Natural killer cell (primary cell): ENCODE measurements at regions not wholly inside any gene's neighbourhood (a gene's known extent, or its start where the extent isn't known, plus 50 kb on each side); places are given as distances from the start of the nearest gene placed in this dataset.

Source experiments
- ATAC-seq, 3 donors: fragments of 150-1000 bp in 2 of 3; fragments of 200-7000 bp in 1 of 3; cut with Tn5 transposase; 1 replicate in 1 of 3; 2 replicates in 2 of 3; pipeline ENCODE4 v1.10.0; 2021; ENCODE audit warnings: mild to moderate bottlenecking in 2 of 3, moderate library complexity in 2 of 3
- DNase-seq, 2 donors: peaks; one replicate each; pipeline versions ENCODE4 v3.0.0 to v3.0.0-alpha.2; 2013 to 2021; ENCODE audit warnings: mixed read lengths in 1 of 2
- H3K27ac ChIP-seq: one replicate; pipeline ENCODE4 v1.5.1; 2013; ENCODE audit warnings: mild to moderate bottlenecking, low read length
- H3K27me3 ChIP-seq: one replicate; pipeline ENCODE4 v1.6.1; 2013; ENCODE audit warnings: low read length; ENCODE audit not compliant: control insufficient read depth, insufficient read depth
- H3K36me3 ChIP-seq: one replicate; pipeline ENCODE4 v1.6.1; 2013; ENCODE audit warnings: low read length; ENCODE audit not compliant: control insufficient read depth, insufficient read depth
- H3K4me1 ChIP-seq: one replicate; pipeline ENCODE4 v1.6.1; 2013; ENCODE audit warnings: low read length; ENCODE audit not compliant: control insufficient read depth, insufficient read depth
- H3K4me3 ChIP-seq: one replicate; pipeline ENCODE4 v1.5.1; 2013; ENCODE audit warnings: low read length
- H3K9me3 ChIP-seq: one replicate; pipeline ENCODE4 v1.6.1; 2013; ENCODE audit warnings: low read length; ENCODE audit not compliant: control insufficient read depth, insufficient read depth
- H3K27ac Mint-ChIP-seq, 2 donors: one replicate each; pipeline ENCODE4 v1.8.0; 2022; ENCODE audit warnings: mild to moderate bottlenecking in 2 of 2, mixed read lengths in 2 of 2, moderate library complexity in 1 of 2
- H3K27me3 Mint-ChIP-seq, 2 donors: one replicate each; pipeline ENCODE4 v1.8.0; 2022; ENCODE audit warnings: low read depth in 2 of 2, mixed read lengths in 2 of 2
- H3K36me3 Mint-ChIP-seq: one replicate; pipeline ENCODE4 v1.8.0; 2022; ENCODE audit warnings: mixed read lengths
- H3K4me1 Mint-ChIP-seq, 2 donors: one replicate each; pipeline ENCODE4 v1.8.0; 2022; ENCODE audit warnings: mixed read lengths in 2 of 2
- H3K4me3 Mint-ChIP-seq: one replicate; pipeline ENCODE4 v1.8.0; 2022; ENCODE audit warnings: mild to moderate bottlenecking, moderate library complexity, mixed read lengths
- H3K9me3 Mint-ChIP-seq, 2 donors: one replicate each; pipeline ENCODE4 v1.8.0; 2022; ENCODE audit warnings: mixed read lengths in 2 of 2
- WGBS: methylation state at CpG from one replicate; pipeline ENCODE4 v1.1.7; 2013; ENCODE audit warnings: missing lambda C conversion rate; ENCODE audit not compliant: insufficient coverage; 5-methylcytosine and 5-hydroxymethylcytosine counted together
- intact Hi-C: fragments of 100-400 bp; cut with micrococcal nuclease; formaldehyde crosslinking; loops from one replicate; pipeline ENCODE4 v1.14.2; 2022
- TF ChIP-seq, protein P1 (sequence below): fragments of 200-600 bp; IDR thresholded peaks from one replicate; pipeline ENCODE4 v1.8.0; 2022; ENCODE audit warnings: antibody characterized with exemption

DNA sequence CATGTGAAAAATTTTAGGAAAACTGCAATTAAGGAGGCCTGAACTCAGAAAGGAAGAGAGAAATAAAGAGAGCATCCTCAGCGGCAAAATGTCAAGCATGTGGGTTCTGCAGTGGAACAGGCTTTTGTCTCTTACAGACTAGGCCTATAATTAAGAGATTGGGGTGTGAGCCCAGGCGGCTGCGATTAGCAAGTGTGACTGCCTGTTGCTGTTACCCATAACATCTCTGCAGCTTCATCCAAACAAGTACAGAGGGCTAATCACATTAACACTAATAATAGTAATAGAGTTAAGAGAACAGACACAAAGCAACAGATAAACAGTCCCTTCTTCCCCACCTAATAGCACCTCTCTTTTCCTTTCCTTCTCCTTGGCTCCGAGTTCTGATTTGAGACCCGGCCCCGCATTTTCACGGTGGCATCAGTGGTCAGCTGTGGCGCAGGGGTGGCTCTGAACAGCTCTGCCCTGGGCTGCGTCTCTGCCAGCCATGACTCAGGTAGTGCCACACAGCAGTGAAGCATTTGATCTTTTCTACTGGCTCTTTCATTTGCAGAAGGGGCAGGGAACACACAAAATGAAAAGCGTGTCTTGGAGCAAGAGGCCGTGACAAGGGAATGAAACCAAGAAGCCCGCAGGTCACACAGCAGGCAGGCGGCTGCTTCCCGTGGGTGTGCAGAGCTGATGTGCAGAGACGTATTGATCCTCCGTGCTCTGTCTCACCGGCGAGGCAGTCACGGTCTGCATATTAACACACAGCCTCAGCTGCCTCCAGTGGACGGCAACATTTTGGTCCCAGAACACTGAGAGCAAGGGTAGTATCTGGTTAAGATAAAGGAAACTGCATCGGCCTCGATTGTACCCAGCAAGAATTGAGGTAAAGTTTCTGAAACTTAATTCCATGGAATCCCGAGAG lies 103.1 kb downstream of the KLF6 start:
- peaks cover 0 to 3% of the 10 kb centered on the region in 2 donors for H3K27me3 Mint-ChIP-seq
- H3K4me3 ChIP-seq, result no peak overlapping the region
- no peak for ATAC-seq
- no peak overlapping the region for H3K27ac ChIP-seq
- no peaks in the 10 kb centered on the region for H3K4me1 ChIP-seq
- H3K36me3 Mint-ChIP-seq, result no peaks in the 10 kb centered on the region
- DNase-seq, result no peak
- no peaks in the 10 kb centered on the region for H3K9me3 ChIP-seq
- TF ChIP-seq, protein P1, sequence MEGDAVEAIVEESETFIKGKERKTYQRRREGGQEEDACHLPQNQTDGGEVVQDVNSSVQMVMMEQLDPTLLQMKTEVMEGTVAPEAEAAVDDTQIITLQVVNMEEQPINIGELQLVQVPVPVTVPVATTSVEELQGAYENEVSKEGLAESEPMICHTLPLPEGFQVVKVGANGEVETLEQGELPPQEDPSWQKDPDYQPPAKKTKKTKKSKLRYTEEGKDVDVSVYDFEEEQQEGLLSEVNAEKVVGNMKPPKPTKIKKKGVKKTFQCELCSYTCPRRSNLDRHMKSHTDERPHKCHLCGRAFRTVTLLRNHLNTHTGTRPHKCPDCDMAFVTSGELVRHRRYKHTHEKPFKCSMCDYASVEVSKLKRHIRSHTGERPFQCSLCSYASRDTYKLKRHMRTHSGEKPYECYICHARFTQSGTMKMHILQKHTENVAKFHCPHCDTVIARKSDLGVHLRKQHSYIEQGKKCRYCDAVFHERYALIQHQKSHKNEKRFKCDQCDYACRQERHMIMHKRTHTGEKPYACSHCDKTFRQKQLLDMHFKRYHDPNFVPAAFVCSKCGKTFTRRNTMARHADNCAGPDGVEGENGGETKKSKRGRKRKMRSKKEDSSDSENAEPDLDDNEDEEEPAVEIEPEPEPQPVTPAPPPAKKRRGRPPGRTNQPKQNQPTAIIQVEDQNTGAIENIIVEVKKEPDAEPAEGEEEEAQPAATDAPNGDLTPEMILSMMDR, result no peak
- H3K4me1 Mint-ChIP-seq, result no peaks in the 10 kb centered on the region
- intact Hi-C loops, result no loop called here
- 90% methylated on average over 21 of the region's 23 CpGs for WGBS
- no peak overlapping the region for H3K27ac Mint-ChIP-seq
- H3K9me3 Mint-ChIP-seq, result no peaks in the 10 kb centered on the region
- no peaks in the 10 kb centered on the region for H3K36me3 ChIP-seq
- no peak overlapping the region for H3K4me3 Mint-ChIP-seq
- H3K27me3 ChIP-seq, result no peaks in the 10 kb centered on the region

DNA sequence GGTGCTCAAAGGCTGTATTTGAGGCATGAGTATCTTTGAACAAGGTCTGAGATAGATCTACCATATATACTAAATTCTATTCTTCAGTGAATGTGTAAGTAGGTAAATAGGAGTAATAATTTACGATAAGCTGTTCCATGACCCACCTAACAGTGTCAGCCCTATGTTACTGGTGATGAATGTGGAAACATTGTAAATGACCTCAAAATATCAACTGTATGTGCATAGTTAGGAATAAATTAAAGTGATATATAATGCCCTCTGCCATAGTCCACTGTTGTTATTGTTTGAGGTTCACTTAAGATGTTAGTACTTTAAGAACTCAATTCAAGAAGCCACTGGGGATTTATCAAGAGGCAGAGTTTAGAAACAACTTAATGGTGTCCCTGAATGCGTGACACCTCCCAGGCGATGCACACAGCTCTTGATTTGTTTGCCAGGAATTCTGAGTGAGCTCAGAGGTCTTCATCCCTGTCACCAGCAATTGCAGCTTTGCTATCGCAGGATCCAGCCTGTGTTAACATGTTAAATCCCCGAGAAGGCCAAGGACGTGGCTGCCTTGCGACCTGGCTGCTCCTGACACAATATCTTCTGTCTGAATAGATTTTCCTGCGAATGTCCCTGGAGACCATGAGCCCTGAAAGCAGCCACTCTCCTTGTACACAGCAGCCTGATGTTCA lies 104.9 kb downstream of the KLF6 start:
- Mint-ChIP-seq H3K4me1 (no peaks in the 10 kb centered on the region), H3K27me3 (peaks cover 0 to 3% of the 10 kb centered on the region in 2 donors), H3K4me3 (no peak overlapping the region), H3K9me3 (no peaks in the 10 kb centered on the region), H3K27ac (no peak overlapping the region), H3K36me3 (no peaks in the 10 kb centered on the region)
- no peaks in the 10 kb centered on the region for H3K27me3 ChIP-seq
- no peaks in the 10 kb centered on the region for H3K4me1 ChIP-seq
- H3K9me3 ChIP-seq, result no peaks in the 10 kb centered on the region
- intact Hi-C loops, result no loop called here
- TF ChIP-seq, protein P1, result no peak
- 94% methylated on average over 8 of the region's 8 CpGs for whole genome bisulfite sequencing
- H3K4me3 ChIP-seq, result no peak overlapping the region
- H3K27ac ChIP-seq, result no peak overlapping the region
- no peak for DNase-seq
- no peak for ATAC-seq
- H3K36me3 ChIP-seq, result no peaks in the 10 kb centered on the region

DNA sequence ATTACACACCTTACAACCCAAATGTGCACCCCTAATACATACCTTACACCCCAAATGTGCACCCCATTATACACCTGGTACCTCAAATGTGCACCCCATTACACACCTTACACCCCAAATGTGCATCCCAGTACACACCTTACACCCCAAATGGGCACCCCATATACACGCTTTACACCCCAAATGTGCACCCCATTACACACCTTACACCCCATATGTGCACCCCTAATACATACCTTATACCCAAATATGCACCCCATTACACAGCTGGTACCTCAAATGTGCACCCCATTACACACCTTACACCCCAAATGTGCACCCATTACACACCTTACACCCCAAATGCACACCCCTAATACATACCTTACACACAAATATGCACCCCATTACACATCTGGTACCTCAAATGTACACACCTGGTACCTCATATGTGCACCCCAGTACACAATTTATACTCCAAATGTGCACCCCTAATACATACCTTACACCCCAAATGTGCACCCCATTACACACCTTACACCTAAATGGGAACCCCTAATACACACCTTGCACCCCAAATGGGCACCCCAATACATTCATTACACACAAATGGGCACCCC lies 106.3 kb downstream of the KLF6 start:
- no peak for ATAC-seq
- DNase-seq, result no peak
- intact Hi-C loops, result no loop called here
- Mint-ChIP-seq H3K27me3 (no peaks in the 10 kb centered on the region), H3K4me1 (no peaks in the 10 kb centered on the region), H3K4me3 (no peak overlapping the region), H3K9me3 (no peaks in the 10 kb centered on the region), H3K27ac (no peak overlapping the region), H3K36me3 (no peaks in the 10 kb centered on the region)
- TF ChIP-seq, protein P1, result no peak
- H3K9me3 ChIP-seq, result no peaks in the 10 kb centered on the region
- no peaks in the 10 kb centered on the region for H3K4me1 ChIP-seq
- no peak overlapping the region for H3K4me3 ChIP-seq
- no peaks in the 10 kb centered on the region for H3K27me3 ChIP-seq
- 83% methylated on average over 1 of the region's 1 CpG for WGBS
- H3K36me3 ChIP-seq, result no peaks in the 10 kb centered on the region
- H3K27ac ChIP-seq, result no peak overlapping the region
